Gastrocnemius medialis (tissue), 4 donors: ENCODE measurements at regions not wholly inside any gene's neighbourhood (a gene's known extent, or its start where the extent isn't known, plus 50 kb on each side); places are given as distances from the start of the nearest gene placed in this dataset.

Experiments used
- ATAC-seq, 2 donors: fragments of 150-250 bp; one replicate each; pipeline ENCODE4 v1.9.1; 2016
- DNase-seq, 2 donors: peaks; one replicate each; pipeline ENCODE4 v3.0.0-alpha.2; 2019
- H3K27ac ChIP-seq, 4 donors: fragments of 200-600 bp; sonication (generic); 1 replicate in 1 of 4; 2 replicates in 3 of 4; pipeline ENCODE4 v1.5.1; 2016 to 2018; ENCODE audit warnings: mild to moderate bottlenecking in 2 of 4, moderate library complexity in 1 of 4
- H3K27me3 ChIP-seq, 3 donors: fragments of 200-600 bp; sonication (generic) in 2 of 3; 1 replicate in 1 of 3; 2 replicates in 2 of 3; pipeline versions ENCODE4 v1.5.1 to v1.6.0; 2016 to 2019; ENCODE audit warnings: mild to moderate bottlenecking in 1 of 3, moderate library complexity in 1 of 3
- H3K36me3 ChIP-seq, 2 donors: fragments of 200-600 bp; sonication (generic) in 1 of 2; one replicate each; pipeline ENCODE4 v1.5.1; 2017 to 2018
- H3K4me1 ChIP-seq, 2 donors: fragments of 200-600 bp; sonication (generic) in 1 of 2; one replicate each; pipeline ENCODE4 v1.5.1; 2016 to 2017; ENCODE audit warnings: mild to moderate bottlenecking in 2 of 2
- H3K4me3 ChIP-seq, 4 donors: fragments of 200-600 bp; sonication (generic) in 3 of 4; 1 replicate in 1 of 4; 2 replicates in 3 of 4; pipeline ENCODE4 v1.5.1; 2016 to 2019; ENCODE audit warnings: mild to moderate bottlenecking in 2 of 4
- H3K9me3 ChIP-seq, 3 donors: fragments of 200-600 bp; sonication (generic) in 2 of 3; 1 replicate in 1 of 3; 2 replicates in 2 of 3; pipeline ENCODE4 v1.5.1; 2016 to 2019
- POLR2A ChIP-seq, 2 donors: fragments of 450-650 bp; IDR thresholded peaks; one replicate each; pipeline ENCODE4 v1.6.1; 2017; ENCODE audit warnings: antibody characterized with exemption in 2 of 2, mild to moderate bottlenecking in 2 of 2, moderate library complexity in 2 of 2
- in situ Hi-C, 4 donors: fragments of 200-750 bp; cut with MboI; loops; one replicate each; pipeline versions ENCODE4 v1.15.0 to v1.8.0; 2017; ENCODE audit warnings: low sequenced_read_pairs in 4 of 4
- intact Hi-C: fragments of 100-400 bp; cut with DNase I; formaldehyde crosslinking; loops from one replicate; pipeline ENCODE4 v1.15.1; 2023; ENCODE audit warnings: low total_unique reads
- TF ChIP-seq, protein P1 (sequence below), 5 experiments: fragments of 450-650 bp in 3 of 5; fragments of 200-600 bp in 2 of 5; sonication (generic) in 2 of 5; IDR thresholded peaks in 4 of 5; conservative IDR thresholded peaks in 1 of 5; 1 replicate in 4 of 5; 2 replicates in 1 of 5; pipeline ENCODE4 v1.5.1; 2016 to 2019; ENCODE audit warnings: antibody characterized with exemption in 5 of 5, mild to moderate bottlenecking in 3 of 5, moderate library complexity in 3 of 5

DNA sequence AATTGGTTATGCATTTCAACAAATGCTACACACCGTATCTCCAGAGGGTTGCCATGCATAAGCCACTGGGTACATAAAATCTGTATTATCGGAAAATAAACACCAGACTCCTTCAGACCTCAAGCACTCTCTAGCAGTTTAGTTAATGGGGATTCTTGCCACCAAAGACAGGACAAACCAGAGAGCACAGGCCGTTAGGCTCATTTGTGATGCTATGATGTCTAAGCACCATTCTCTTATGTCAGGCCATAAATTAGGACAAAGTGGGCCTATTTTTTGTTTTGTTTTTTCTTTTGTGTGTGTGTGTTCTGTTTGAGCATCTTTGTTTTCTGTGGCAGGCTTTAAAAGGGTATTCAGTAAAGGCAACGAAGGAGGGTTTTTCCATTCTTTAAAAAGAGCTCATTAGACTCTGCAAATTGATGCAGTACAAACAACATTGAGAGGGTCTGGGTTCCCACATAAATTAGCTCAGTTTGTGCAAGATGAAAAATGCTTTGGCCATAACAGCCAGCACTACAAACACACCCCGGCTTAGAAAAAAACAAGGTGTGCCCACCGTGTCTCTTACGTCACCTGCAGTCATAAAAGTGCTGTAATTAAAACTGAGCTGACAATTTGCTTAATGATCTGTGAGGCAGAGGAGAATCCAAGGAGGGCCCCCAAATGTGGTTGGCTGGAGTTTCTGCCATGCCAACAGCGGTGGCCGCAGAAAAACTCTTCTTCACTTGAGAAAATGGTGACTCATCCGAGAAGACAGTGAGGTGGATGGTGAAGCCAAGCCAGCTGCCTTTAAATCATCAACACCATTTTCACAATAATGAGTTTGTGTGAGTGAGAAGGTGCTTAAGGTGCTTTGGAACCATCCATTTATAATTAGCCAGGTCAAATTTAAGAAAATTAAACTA, 297.9 kb downstream of the GATA3 start:
- in situ Hi-C loops (no loop called here), intact Hi-C loops (no loop called here)
- Histone ChIP-seq H3K27ac (no peak overlapping the region), H3K36me3 (no peaks in the 10 kb centered on the region), H3K4me3 (no peak overlapping the region), H3K27me3 (no peaks in the 10 kb centered on the region), H3K4me1 (no peaks in the 10 kb centered on the region), H3K9me3 (no peaks in the 10 kb centered on the region)
- TF ChIP-seq POLR2A (IDR thresholded peaks at IDR 0.05) = no peak
- TF ChIP-seq, protein P1, sequence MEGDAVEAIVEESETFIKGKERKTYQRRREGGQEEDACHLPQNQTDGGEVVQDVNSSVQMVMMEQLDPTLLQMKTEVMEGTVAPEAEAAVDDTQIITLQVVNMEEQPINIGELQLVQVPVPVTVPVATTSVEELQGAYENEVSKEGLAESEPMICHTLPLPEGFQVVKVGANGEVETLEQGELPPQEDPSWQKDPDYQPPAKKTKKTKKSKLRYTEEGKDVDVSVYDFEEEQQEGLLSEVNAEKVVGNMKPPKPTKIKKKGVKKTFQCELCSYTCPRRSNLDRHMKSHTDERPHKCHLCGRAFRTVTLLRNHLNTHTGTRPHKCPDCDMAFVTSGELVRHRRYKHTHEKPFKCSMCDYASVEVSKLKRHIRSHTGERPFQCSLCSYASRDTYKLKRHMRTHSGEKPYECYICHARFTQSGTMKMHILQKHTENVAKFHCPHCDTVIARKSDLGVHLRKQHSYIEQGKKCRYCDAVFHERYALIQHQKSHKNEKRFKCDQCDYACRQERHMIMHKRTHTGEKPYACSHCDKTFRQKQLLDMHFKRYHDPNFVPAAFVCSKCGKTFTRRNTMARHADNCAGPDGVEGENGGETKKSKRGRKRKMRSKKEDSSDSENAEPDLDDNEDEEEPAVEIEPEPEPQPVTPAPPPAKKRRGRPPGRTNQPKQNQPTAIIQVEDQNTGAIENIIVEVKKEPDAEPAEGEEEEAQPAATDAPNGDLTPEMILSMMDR (IDR thresholded peaks at IDR 0.05 in 4 of 5, conservative IDR thresholded peaks at IDR 0.05 in 1 of 5) = no peak
- ATAC-seq (no peak), DNase-seq (no peak)

DNA sequence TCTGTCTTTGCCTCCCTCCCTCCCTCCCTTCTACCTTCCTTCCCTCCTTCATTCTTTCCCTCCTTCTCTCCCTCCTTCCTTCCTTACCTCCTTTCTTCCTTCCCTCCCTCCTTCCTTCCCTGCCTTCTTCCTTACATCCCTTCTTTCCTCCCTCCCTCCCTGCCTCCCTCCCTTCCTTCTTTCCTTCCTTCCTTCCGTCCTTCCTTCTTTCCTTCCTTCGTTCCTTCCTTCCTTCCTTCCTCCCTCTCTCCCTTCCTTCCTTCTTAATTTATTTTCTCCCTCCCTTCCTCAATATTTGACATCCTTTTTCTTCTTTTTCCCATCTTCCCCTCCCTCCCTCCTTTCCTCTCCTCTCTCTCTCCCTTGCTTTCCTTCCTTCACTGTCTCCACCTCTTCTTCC, 301.8 kb downstream of the GATA3 start:
- ATAC-seq = no peak
- in situ Hi-C loops = no loop called here
- H3K27me3 ChIP-seq = no peaks in the 10 kb centered on the region
- no peak overlapping the region for H3K4me3 ChIP-seq
- no peak for DNase-seq
- intact Hi-C loops = no loop called here
- no peaks in the 10 kb centered on the region for H3K4me1 ChIP-seq
- H3K27ac ChIP-seq = no peak overlapping the region
- H3K36me3 ChIP-seq = no peaks in the 10 kb centered on the region
- no peaks in the 10 kb centered on the region for H3K9me3 ChIP-seq
- TF ChIP-seq POLR2A (IDR thresholded peaks at IDR 0.05) = no peak

- in situ Hi-C loops (no loop called here), intact Hi-C loops (no loop called here)
- Histone ChIP-seq H3K4me1 (no peaks in the 10 kb centered on the region), H3K27me3 (no peaks in the 10 kb centered on the region), H3K9me3 (no peaks in the 10 kb centered on the region), H3K36me3 (no peaks in the 10 kb centered on the region), H3K27ac (no peak overlapping the region), H3K4me3 (no peak overlapping the region)
- no peak for TF ChIP-seq POLR2A (IDR thresholded peaks at IDR 0.05)
- TF ChIP-seq, protein P1 (IDR thresholded peaks at IDR 0.05 in 4 of 5, conservative IDR thresholded peaks at IDR 0.05 in 1 of 5) = no peak
- ATAC-seq = no peak
- DNase-seq = no peak
Measured at GRCh38 chr10:8359467-8359866, 305.0 kb downstream of the GATA3 start.

DNA sequence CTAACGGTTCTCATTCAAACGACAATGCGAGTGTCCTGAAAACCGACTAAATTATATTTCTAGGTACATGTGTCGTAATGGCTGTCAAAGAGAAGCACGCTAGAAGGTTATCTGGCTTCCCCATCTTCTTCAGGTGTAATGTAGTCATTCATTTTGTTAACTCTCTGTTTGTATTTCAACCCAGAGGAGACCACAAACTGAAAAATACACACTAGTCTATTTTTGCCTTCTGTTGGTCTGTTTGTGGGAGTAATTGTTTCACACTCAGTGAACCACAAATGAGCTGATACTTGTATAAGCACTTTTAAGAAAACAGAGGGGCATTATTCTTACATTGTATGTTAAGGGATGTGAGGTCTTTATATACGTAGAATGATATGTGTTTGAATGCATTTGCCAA, 305.9 kb downstream of the GATA3 start:
- Histone ChIP-seq H3K27ac (no peak overlapping the region), H3K4me3 (no peak overlapping the region), H3K36me3 (no peaks in the 10 kb centered on the region), H3K27me3 (no peaks in the 10 kb centered on the region), H3K9me3 (no peaks in the 10 kb centered on the region), H3K4me1 (no peaks in the 10 kb centered on the region)
- in situ Hi-C loops (no loop called here), intact Hi-C loops (loop anchor here (10.0 kb wide), 1 partner anchor 296 kb away; no protein-coding TSS in a partner anchor)
- ATAC-seq (no peak), DNase-seq (no peak)
- TF ChIP-seq POLR2A (IDR thresholded peaks at IDR 0.05) = no peak
- TF ChIP-seq, protein P1 (IDR thresholded peaks at IDR 0.05 in 4 of 5, conservative IDR thresholded peaks at IDR 0.05 in 1 of 5) = no peak

DNA sequence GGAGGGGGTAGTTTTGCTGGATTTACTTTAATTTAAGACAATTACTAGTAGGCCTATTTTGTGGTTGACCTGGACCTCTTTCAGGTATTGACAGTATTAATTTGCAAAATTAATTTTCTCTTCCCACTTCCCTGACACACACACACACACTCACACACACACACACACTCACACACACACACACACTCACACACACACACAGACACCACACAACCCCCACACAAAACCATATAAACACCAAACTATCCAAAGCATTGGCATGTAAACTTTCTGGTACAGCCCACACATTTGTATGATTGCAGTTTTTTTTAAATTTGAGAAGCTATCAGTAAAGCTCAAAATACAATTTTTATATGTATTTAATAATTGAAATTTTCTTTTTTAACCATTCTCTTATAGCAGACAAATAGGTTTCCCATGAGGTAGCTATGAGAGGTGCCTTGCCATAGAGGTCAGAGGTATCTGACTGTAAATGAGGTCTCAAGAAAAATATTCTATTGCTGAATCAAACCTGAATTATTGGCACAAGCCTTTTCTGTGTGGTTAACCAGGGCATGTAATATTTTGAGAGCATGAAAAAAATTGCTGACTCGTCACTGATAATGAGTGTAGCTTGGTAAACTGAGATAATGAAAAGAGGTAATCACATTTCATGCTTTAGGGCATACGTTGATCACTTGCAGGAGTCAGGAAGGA, 306.5 kb downstream of the GATA3 start:
- Histone ChIP-seq H3K9me3 (no peaks in the 10 kb centered on the region), H3K36me3 (no peaks in the 10 kb centered on the region), H3K4me3 (no peak overlapping the region), H3K4me1 (no peaks in the 10 kb centered on the region), H3K27ac (no peak overlapping the region), H3K27me3 (no peaks in the 10 kb centered on the region)
- intact Hi-C loops = loop anchor here (10.0 kb wide), 1 partner anchor 296 kb away; no protein-coding TSS in a partner anchor
- ATAC-seq = no peak
- DNase-seq = no peak
- TF ChIP-seq POLR2A (IDR thresholded peaks at IDR 0.05) = no peak
- TF ChIP-seq, protein P1 (IDR thresholded peaks at IDR 0.05 in 4 of 5, conservative IDR thresholded peaks at IDR 0.05 in 1 of 5) = no peak
- in situ Hi-C loops = no loop called here
